ENCODE measurements at regions not wholly inside any gene's neighbourhood (a gene's known extent, or its start where the extent isn't known, plus 50 kb on each side); places are given as distances from the start of the nearest gene placed in this dataset.
A peak's percentile ranks its signal among the peaks of the same experiment; 100 is the strongest.
"Not testable (repeated sequence)": the region's sequence is repeated elsewhere in the genome, so short reads cannot be mapped to it uniquely, and the experiment has no call there.

DNA sequence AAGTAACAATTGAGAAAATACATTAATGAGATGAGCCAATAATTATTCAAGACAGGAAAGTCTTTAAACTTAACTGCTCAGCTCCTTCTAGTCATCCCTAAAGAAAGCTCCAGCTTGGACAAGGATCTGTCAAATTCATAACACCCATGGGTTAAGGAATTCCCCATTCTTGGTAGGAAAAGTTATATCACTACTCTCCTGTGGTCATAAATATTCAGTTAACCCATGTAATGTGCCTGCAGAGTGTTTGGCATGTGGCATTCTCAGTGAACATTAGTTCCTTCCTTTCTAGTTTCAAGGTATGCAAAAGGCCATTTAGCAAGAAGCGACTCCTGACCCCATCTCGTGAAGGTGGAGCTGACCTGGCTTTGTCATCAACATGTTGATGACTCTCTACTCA, 76.7 kb upstream of the VCAM1 start:
- no peak overlapping the region for H3K27ac ChIP-seq (ENCODE audit: low read length)
- no peaks in the 10 kb centered on the region for H3K4me1 ChIP-seq (ENCODE audit: low read length)
- H2AFZ ChIP-seq (ENCODE audit: low read length) = no peak overlapping the region
- DNase-seq = peak; percentile 39
- H3K4me2 ChIP-seq (ENCODE audit: low read depth, low read length, poor library complexity, severe bottlenecking) = no peak overlapping the region
- H3K9me3 ChIP-seq (ENCODE audit: low read length) = no peaks in the 10 kb centered on the region
- no peaks in the 10 kb centered on the region for H3K79me2 ChIP-seq (ENCODE audit: low read length)
- no peaks in the 10 kb centered on the region for H4K20me1 ChIP-seq (ENCODE audit: insufficient read depth, low read depth, low read length)
- no peak overlapping the region for H3K4me3 ChIP-seq (ENCODE audit: low read length)
- no peaks in the 10 kb centered on the region for H3K9me2 ChIP-seq (replicated peaks; ENCODE audit: insufficient read depth, low read length)
- no peaks in the 10 kb centered on the region for H3K36me3 ChIP-seq (ENCODE audit: insufficient read depth, low read length)
- H3K27me3 ChIP-seq (ENCODE audit: low read length) = no peaks in the 10 kb centered on the region
- no peak overlapping the region for H3K9ac ChIP-seq (ENCODE audit: low read length)

- no peak overlapping the region for H3K4me2 ChIP-seq (ENCODE audit: low read depth, low read length, poor library complexity, severe bottlenecking)
- no peak overlapping the region for H2AFZ ChIP-seq (ENCODE audit: low read length)
- H3K9me2 ChIP-seq (replicated peaks; ENCODE audit: insufficient read depth, low read length) = no peaks in the 10 kb centered on the region
- H3K4me3 ChIP-seq (ENCODE audit: low read length) = no peak overlapping the region
- DNase-seq = no peak
- H3K27ac ChIP-seq (ENCODE audit: low read length) = no peak overlapping the region
- H3K4me1 ChIP-seq (ENCODE audit: low read length) = no peaks in the 10 kb centered on the region
- H4K20me1 ChIP-seq (ENCODE audit: insufficient read depth, low read depth, low read length) = no peaks in the 10 kb centered on the region
- H3K36me3 ChIP-seq (ENCODE audit: insufficient read depth, low read length) = no peaks in the 10 kb centered on the region
- no peak overlapping the region for H3K9ac ChIP-seq (ENCODE audit: low read length)
- H3K27me3 ChIP-seq (ENCODE audit: low read length) = no peaks in the 10 kb centered on the region
- no peaks in the 10 kb centered on the region for H3K9me3 ChIP-seq (ENCODE audit: low read length)
- H3K79me2 ChIP-seq (ENCODE audit: low read length) = no peaks in the 10 kb centered on the region
These were observed 75.9 kb upstream of the VCAM1 start for GRCh38 chr1:100643471-100644196.

DNA sequence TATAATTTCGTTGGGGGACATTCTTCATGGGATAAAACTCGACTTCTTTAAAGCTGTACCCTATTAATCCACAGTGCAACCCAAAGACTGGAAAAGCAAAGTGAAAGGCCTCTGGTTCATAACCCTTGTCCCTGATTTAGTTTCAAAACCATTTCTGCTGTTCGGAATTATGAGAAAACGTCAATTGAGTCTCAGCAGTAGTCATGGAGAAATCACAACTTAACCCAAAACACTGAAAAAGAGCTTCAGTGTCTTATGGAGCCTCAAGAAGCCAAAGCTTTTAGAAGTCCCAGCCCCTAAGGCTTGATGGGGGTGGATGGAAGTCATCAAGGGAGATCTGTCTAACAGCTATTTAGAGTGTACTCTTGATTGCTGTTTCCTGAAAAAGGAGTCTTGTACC, 73.5 kb upstream of the VCAM1 start:
- H3K9ac ChIP-seq (ENCODE audit: low read length) = no peak overlapping the region
- no peaks in the 10 kb centered on the region for H4K20me1 ChIP-seq (ENCODE audit: insufficient read depth, low read depth, low read length)
- H3K27ac ChIP-seq (ENCODE audit: low read length) = no peak overlapping the region
- H3K36me3 ChIP-seq (ENCODE audit: insufficient read depth, low read length) = no peaks in the 10 kb centered on the region
- H3K4me3 ChIP-seq (ENCODE audit: low read length) = no peak overlapping the region
- H3K4me1 ChIP-seq (ENCODE audit: low read length) = no peaks in the 10 kb centered on the region
- H3K4me2 ChIP-seq (ENCODE audit: low read depth, low read length, poor library complexity, severe bottlenecking) = no peak overlapping the region
- no peaks in the 10 kb centered on the region for H3K9me2 ChIP-seq (replicated peaks; ENCODE audit: insufficient read depth, low read length)
- no peaks in the 10 kb centered on the region for H3K79me2 ChIP-seq (ENCODE audit: low read length)
- no peaks in the 10 kb centered on the region for H3K27me3 ChIP-seq (ENCODE audit: low read length)
- no peaks in the 10 kb centered on the region for H3K9me3 ChIP-seq (ENCODE audit: low read length)
- no peak overlapping the region for H2AFZ ChIP-seq (ENCODE audit: low read length)
- DNase-seq = no peak

GRCh38 chr1:100649146-100649545, 70.4 kb upstream of the VCAM1 start:
- no peak overlapping the region for H3K27ac ChIP-seq (ENCODE audit: low read length)
- H3K9me3 ChIP-seq (ENCODE audit: low read length) = no peaks in the 10 kb centered on the region
- no peaks in the 10 kb centered on the region for H3K27me3 ChIP-seq (ENCODE audit: low read length)
- H3K9ac ChIP-seq (ENCODE audit: low read length) = no peak overlapping the region
- no peaks in the 10 kb centered on the region for H3K79me2 ChIP-seq (ENCODE audit: low read length)
- H3K9me2 ChIP-seq (replicated peaks; ENCODE audit: insufficient read depth, low read length) = no peaks in the 10 kb centered on the region
- H2AFZ ChIP-seq (ENCODE audit: low read length) = no peak overlapping the region
- no peak overlapping the region for H3K4me2 ChIP-seq (ENCODE audit: low read depth, low read length, poor library complexity, severe bottlenecking)
- no peak for DNase-seq
- no peaks in the 10 kb centered on the region for H3K4me1 ChIP-seq (ENCODE audit: low read length)
- H3K4me3 ChIP-seq (ENCODE audit: low read length) = no peak overlapping the region
- no peaks in the 10 kb centered on the region for H3K36me3 ChIP-seq (ENCODE audit: insufficient read depth, low read length)
- H4K20me1 ChIP-seq (ENCODE audit: insufficient read depth, low read depth, low read length) = no peaks in the 10 kb centered on the region

GRCh38 chr1:100657876-100658715, 61.4 kb upstream of the VCAM1 start:
- H3K9me3 ChIP-seq (ENCODE audit: low read length) = no peaks in the 10 kb centered on the region
- no peak for DNase-seq
- H3K27me3 ChIP-seq (ENCODE audit: low read length) = no peaks in the 10 kb centered on the region
- H3K79me2 ChIP-seq (ENCODE audit: low read length) = no peaks in the 10 kb centered on the region
- no peaks in the 10 kb centered on the region for H3K9me2 ChIP-seq (replicated peaks; ENCODE audit: insufficient read depth, low read length)
- H3K4me3 ChIP-seq (ENCODE audit: low read length) = no peak overlapping the region
- H3K27ac ChIP-seq (ENCODE audit: low read length) = no peak overlapping the region
- H3K4me1 ChIP-seq (ENCODE audit: low read length) = no peaks in the 10 kb centered on the region
- no peaks in the 10 kb centered on the region for H4K20me1 ChIP-seq (ENCODE audit: insufficient read depth, low read depth, low read length)
- H3K36me3 ChIP-seq (ENCODE audit: insufficient read depth, low read length) = no peaks in the 10 kb centered on the region
- no peak overlapping the region for H3K9ac ChIP-seq (ENCODE audit: low read length)
- no peak overlapping the region for H2AFZ ChIP-seq (ENCODE audit: low read length)
- no peak overlapping the region for H3K4me2 ChIP-seq (ENCODE audit: low read depth, low read length, poor library complexity, severe bottlenecking)

DNA sequence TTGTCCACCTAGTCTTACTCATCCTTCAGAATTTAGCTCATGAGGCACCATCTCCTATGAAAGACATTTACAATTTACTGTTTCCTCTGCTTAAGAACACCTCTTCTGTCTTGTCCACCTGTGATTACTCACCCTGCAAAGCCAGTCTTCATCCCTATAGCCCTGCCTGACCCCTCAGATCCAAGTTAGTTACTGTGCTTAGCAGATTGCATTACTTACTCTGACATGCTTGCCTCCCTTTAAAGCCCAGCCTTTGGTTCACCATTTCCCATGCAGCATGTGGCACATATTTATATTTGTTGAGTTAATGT, 60.9 kb upstream of the VCAM1 start:
- H3K27ac ChIP-seq (ENCODE audit: low read length) = no peak overlapping the region
- no peak overlapping the region for H3K9ac ChIP-seq (ENCODE audit: low read length)
- no peaks in the 10 kb centered on the region for H4K20me1 ChIP-seq (ENCODE audit: insufficient read depth, low read depth, low read length)
- H3K9me2 ChIP-seq (replicated peaks; ENCODE audit: insufficient read depth, low read length) = no peaks in the 10 kb centered on the region
- H3K4me2 ChIP-seq (ENCODE audit: low read depth, low read length, poor library complexity, severe bottlenecking) = no peak overlapping the region
- H3K79me2 ChIP-seq (ENCODE audit: low read length) = no peaks in the 10 kb centered on the region
- no peak overlapping the region for H3K4me3 ChIP-seq (ENCODE audit: low read length)
- DNase-seq = no peak
- H3K27me3 ChIP-seq (ENCODE audit: low read length) = no peaks in the 10 kb centered on the region
- H2AFZ ChIP-seq (ENCODE audit: low read length) = no peak overlapping the region
- no peaks in the 10 kb centered on the region for H3K36me3 ChIP-seq (ENCODE audit: insufficient read depth, low read length)
- no peaks in the 10 kb centered on the region for H3K4me1 ChIP-seq (ENCODE audit: low read length)
- H3K9me3 ChIP-seq (ENCODE audit: low read length) = no peaks in the 10 kb centered on the region

- no peak for DNase-seq
- no peaks in the 10 kb centered on the region for H3K4me1 ChIP-seq (ENCODE audit: low read length)
- H3K79me2 ChIP-seq (ENCODE audit: low read length) = no peaks in the 10 kb centered on the region
- H3K4me3 ChIP-seq (ENCODE audit: low read length) = no peak overlapping the region
- no peaks in the 10 kb centered on the region for H3K27me3 ChIP-seq (ENCODE audit: low read length)
- H2AFZ ChIP-seq (ENCODE audit: low read length) = no peak overlapping the region
- no peak overlapping the region for H3K9ac ChIP-seq (ENCODE audit: low read length)
- H3K36me3 ChIP-seq (ENCODE audit: insufficient read depth, low read length) = no peaks in the 10 kb centered on the region
- H3K9me3 ChIP-seq (ENCODE audit: low read length) = no peaks in the 10 kb centered on the region
- no peak overlapping the region for H3K27ac ChIP-seq (ENCODE audit: low read length)
- no peak overlapping the region for H3K4me2 ChIP-seq (ENCODE audit: low read depth, low read length, poor library complexity, severe bottlenecking)
- no peaks in the 10 kb centered on the region for H3K9me2 ChIP-seq (replicated peaks; ENCODE audit: insufficient read depth, low read length)
- no peaks in the 10 kb centered on the region for H4K20me1 ChIP-seq (ENCODE audit: insufficient read depth, low read depth, low read length)
These were observed 58.4 kb upstream of the VCAM1 start for GRCh38 chr1:100661176-100661575.

- H3K36me3 ChIP-seq (ENCODE audit: insufficient read depth, low read length); H3K4me1 ChIP-seq (ENCODE audit: low read length); H3K27ac ChIP-seq (ENCODE audit: low read length); H2AFZ ChIP-seq (ENCODE audit: low read length); H4K20me1 ChIP-seq (ENCODE audit: insufficient read depth, low read depth, low read length); H3K79me2 ChIP-seq (ENCODE audit: low read length); H3K9ac ChIP-seq (ENCODE audit: low read length); H3K4me2 ChIP-seq (ENCODE audit: low read depth, low read length, poor library complexity, severe bottlenecking); DNase-seq; H3K9me2 ChIP-seq (replicated peaks; ENCODE audit: insufficient read depth, low read length); H3K4me3 ChIP-seq (ENCODE audit: low read length); H3K9me3 ChIP-seq (ENCODE audit: low read length); H3K27me3 ChIP-seq (ENCODE audit: low read length): not testable (repeated sequence)
These were observed 51.0 kb upstream of the VCAM1 start for GRCh38 chr1:100668494-100668893.

All from Karpas-422 (cell line).